HPDE6-E6E7 (cell line): ENCODE measurements at regions not wholly inside any gene's neighbourhood (a gene's known extent, or its start where the extent isn't known, plus 50 kb on each side); places are given as distances from the start of the nearest gene placed in this dataset.

Experiments
- DNase-seq: peaks from one replicate; pipeline ENCODE4 v3.0.0; 2011; ENCODE audit warnings: missing footprints; ENCODE audit errors: extremely low spot score

DNA sequence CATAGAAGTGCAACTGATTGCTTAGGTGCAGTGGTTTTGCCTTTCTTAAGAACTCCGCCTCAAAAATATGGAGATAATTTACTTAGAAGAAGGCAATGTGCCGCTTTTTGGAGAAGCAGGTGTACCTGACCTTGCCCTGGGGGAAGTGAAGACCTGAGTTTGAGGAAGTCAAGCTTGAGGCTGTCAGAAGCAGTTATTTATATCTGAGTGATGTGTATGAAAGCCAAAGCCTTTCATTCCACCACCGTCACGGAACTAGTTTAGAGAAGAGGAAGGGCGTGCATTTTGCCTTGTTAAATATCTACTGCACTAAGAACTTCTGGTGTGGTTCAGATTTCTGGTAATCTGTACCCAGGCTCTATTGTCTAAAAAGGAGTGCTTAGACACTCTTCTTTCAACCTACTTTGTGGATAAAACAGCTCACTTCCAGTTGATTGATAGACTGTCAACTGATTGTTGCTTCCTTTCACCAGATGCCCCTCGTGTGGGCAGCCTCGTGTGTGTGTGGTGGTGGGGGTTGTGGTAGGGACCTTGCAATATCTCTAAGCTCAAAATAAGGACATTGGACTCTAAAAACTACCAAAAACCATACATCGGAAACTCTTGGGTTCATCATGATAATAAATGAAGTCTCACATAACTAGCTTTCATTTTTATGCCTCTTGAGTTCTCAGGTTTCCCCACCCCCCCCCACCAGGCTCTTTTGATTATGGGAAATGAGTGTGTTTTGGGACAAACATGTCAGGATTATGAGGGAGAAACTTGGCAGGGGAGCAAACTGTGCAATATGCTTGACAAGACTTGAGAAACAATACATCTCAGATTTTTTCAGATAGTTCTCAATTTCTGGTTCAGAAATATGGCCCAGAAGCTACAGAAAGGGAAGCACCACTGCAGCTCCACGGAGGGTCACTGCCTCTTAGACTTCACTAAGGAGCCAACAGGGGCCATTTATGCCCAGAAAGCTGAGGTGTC is 78.6 kb downstream of the ARF6 start:
- no peak for DNase-seq

DNA sequence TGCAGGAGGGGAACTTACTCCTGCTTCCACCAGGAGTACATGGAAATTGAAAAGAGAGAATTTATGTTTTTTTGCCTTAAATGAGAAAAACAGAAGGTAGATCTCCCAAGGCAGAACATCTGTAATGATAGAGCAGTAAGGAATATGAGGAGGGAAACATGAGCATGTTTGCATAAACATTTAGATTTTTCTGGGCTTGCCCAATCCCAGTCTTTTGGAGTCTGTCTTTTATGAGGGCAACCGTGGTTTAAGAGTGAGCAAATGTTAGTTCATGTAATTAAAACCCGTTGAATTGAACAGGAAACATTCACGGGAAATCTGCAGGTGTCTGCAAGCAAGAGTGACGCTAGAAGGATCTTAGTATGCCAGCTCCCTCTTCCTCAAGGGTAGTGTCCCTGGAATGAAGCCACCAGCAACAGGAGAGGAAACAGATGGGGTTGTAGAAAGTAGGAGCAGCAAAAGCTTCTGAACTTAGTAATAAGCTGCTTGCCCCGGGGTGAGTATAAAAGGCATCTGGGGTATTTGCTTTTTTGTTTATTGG is 79.3 kb downstream of the ARF6 start:
- DNase-seq, result no peak

DNA sequence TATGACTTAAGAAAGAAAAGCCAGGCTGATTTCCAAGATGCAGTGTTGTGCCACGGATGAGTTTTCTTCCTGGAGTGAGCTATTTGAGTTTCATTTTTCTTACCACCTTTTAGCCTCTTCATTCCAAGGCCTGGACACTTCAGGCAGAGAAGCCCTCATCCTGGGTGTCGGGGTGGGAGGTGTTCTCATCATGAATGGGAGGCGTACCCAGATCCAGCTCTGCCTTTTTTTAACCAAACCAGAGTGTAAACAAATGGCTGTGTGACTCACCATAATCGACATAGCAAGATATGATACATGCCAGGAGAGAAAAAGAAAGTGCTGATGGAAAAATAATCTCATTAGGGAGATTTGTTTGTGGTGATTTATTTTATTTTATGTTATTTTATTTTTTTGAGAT is 79.9 kb downstream of the ARF6 start:
- peak; percentile 78 for DNase-seq

DNA sequence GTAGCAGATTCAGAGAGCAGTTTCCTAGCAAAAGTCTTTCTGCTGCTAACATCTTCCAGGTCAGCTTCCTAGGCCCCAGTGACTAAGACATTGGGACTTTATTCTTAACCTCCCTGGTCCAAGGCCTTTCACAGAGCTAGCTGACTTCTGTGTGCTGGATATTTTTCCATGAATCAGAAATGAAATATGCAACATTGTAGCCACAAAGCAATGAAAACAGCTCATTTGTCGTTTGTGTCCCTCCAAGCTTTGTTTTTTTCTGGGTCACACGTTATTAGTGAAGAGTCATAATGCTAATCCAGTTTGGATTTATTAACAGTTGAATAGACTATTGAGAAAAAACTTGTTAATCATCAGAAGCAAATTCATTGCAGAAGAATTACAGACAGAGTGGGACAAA is 82.4 kb downstream of the ARF6 start:
- no peak for DNase-seq

DNA sequence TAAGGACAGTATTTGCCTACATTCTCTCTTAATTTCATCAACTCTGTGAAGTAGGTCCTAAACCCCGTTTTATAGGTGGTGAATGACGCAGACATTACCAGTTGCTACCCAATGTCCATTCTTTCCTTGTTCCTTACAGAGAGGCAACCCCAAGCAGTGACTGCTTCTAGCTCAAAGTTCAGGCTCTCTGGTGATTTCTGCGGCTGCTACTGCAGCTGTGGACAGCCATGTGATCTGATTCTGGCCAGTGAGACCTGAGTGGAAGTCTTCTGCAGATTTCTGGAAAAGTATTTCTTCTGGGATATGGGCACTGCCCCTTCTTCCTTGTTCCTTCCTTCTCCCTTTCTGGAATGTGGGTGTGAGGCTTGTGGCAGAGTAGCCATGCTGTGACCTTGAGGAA is 82.9 kb downstream of the ARF6 start:
- DNase-seq, result no peak

DNA sequence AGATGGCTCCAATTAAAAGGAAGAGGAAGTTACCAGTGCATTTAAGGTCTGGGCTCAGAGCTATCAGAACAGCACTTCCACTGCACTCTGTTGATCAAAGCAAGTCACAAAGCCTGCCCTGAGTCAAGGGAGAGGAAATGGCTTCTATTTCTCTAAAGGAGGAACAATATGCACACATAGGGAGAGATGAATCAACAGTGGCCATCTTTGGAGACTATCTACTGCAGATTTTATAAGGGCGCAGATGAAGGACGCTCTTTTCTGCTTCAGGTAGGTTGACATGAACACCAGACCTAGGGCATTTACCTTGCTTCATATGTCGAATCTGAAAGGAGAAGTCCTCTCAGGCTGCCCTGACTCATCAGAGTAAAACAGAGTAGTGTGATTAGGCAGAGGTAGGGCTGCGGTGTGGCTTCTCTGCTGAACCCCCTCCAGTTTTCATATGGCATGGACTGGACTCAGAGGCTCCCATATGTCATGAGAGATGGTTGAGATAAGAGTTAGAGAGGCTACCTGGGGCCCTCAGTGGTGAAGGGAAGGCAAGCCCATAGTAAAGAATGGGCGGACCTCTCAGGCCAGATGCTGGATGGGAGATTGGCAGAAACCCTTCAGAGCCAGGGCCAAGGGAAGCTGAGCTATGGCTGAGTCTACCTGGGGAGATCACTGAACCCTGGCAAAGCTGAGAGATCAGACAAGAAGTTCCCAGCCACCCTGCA is 84.4 kb downstream of the ARF6 start:
- DNase-seq, result no peak

DNA sequence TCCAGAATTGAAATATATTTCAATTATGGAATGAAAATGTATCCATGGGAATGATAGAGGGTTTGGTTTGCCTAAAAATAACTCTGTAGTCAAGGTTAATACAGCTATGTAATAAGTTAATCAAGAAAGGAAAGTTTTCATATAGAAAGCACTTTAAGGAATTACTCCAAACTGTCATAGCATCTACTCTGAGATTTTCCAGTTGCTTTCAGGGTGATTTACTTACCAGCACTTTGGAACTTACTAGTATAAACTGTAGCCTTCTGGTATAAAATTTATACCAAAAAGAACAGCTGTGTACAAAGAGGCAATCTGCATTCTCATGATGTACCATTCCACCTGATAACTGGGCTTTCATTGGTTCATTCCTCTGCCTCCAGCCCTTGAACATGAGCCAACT is 87.1 kb downstream of the ARF6 start:
- no peak for DNase-seq

DNA sequence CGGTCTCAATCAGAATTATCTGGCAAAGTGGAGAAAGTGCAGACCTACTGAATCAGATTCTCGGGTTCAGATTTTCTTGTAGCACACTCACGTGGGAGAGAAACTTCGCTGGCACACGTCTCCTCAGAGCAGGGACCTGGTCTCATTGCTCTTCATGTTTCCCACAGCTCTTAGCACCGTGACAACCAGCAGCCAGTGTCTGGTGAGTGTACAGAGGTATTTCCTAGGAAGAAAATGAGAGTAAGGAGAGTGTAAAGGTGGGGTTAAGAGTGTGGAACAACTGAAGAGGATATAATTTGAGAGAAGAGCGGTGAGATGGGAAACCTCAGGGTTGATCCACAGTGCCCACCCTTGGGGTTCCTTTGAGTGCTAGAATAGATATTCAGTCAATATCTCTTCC is 89.2 kb downstream of the ARF6 start:
- DNase-seq, result no peak

DNA sequence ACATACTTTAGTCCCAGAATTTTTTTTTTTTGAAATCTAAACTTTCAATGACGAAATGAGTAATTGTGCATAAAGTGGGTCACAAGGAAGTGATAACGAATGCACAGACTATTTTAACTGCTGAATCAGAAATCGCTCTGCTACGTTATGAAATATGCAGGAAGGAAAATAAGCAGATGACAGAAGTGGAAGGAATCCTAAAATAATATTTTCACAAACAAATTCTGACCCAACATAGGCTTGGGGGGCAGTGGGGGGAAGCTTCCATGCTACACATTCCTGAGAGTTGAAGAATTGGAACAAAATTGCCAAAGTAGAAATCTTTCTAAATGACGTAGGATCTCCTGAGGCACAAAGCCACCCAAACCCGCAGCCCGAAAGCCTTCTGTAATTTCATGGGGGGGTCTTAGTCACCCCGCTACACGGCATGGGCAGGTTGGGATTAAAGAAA is 89.6 kb downstream of the ARF6 start:
- DNase-seq, result no peak

DNA sequence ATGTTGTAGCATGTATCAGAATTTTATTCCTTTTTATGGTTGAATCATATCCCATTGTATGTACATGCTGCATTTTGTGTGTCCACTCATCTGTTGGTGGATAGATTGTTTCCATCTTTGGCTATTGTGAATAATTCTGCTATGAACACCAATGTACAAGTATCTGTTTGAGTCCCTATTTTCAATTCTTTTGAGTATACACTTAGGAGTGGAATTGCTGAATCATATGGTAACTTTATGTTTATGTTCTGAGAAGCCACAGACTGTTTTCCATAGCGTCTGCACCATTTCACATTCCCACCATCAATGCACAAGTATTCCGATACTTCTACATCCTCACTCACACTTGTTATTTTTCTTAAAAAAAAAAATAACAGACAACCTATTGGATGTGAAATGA is 91.5 kb downstream of the ARF6 start:
- no peak for DNase-seq

DNA sequence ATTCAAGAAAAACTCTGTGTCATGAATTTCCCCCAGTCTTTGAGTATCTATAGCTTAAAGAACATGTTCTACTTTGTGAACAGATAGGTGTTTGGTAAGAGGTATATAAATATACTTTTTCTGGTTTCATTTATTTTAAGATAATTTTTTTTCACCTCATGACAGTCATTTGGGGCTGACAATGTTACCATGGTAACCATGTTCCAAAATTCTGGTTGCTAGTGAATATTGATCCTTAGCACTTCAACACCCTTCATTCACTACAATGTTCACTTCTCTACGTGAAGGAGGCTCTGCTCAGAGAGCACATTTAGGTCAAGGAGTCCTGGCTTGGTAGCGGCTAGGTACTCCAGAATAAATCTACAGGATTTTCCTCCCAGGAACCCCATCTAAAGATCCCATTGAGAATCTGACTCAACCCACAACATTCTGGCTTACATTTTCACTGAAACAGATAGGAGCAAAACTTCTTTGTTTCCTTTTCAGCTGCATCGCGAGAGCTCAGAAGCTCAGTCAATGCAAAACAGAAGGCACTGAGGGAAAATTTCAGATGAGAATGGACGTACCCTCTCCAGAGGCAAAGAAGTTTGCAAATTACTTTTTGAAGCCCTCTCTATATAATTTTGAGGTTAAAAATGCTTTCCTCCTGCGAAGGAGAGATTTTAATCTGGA is 93.6 kb downstream of the ARF6 start:
- no peak for DNase-seq

DNA sequence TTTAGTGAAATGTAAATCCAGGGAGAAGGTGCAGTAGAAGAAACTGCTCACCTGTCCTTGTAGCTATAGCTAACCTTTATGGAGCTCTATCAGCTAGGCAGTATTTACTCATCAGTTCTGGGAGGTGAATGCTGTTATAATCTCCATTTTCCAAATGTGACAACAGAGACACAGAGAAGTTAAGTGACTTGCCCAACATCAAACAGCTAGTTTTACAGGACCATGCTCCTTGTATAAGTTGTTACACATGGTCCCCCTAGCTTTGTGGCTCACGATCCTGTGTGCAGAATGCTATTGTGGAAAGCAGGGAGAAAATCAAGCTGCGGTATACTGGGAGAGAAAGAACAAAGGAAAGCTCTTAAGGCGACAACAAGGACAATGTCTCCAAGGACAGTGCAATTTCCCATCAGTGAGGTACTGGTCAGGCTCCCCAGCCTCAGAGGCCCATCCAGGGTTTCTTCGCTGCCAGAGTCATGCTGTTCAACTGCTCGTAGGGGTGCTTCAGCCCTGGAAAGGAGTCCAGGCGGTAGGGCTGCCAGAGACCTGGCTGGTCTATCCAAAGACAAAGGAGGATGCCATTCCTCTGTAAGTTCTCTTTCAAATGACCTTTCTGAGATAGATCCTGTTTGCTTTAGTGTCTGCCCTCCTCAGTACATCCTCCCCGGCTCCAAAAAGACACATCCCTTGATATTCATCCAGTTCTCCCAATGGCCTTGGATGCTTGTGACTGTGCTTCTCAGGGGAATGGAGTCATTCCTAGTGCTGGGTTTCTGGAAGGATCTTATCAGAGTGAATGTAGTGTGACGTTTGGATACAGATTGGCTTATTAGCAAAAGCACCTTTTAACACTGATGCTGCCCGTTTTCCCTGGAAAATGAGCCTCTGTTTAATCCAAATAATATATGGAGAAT is 95.5 kb downstream of the ARF6 start:
- DNase-seq, result no peak

DNA sequence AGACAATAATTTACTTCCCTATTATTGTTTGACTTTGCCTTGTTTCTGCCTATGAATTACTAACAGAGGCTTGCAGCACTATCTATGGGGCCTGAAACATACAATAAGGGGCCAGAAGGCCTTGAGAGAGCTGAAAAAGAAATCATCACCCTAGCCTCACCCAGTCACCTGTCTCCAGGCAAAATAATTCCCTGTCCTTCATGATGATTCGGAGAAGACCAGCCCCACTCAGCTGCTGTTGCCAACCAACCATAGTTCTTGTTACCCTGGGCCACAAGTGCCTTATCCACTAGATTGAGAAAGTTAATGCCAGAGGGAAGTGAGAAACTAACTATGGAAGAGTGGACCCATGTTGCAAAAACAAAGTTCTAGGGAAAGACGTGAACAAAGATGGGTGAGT is 97.1 kb downstream of the ARF6 start:
- DNase-seq, result no peak

DNA sequence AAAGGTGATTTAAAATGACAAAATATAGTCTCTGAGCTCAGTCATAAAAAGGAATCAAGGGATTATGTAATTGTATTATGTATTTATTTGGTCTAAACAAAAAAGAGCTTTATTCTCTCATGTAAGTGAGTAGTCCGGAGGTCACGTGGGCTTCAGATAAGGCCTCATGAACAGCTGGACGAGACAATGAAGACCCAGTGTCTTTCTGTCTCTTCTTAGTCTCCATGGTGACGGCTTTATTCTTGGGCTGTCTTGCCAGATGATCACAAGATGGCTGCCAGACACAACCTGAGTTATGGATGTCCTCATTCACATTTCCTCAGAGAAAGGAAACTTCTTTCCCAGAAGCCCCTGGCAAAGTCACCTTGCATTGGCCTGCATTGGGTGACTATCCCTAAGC is 98.6 kb downstream of the ARF6 start:
- DNase-seq, result no peak

DNA sequence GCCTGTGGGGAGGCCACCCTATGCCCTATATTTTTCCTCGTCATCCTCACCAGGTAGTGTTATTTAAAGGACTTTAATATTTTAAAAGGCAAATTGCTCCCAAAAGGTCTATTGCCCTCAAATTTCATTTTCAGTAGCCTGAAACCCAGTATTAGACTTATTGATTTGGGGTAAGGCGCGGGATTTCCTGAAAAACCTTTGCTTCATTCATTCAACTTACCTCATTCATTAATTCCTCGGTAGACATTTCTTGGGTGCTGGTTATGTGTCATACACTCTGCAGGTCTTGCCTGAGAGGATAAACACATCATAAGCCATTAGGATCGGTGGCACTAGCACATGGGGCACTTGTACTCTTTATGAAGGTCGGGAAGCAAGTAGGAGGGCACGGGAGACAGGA is 99.2 kb downstream of the ARF6 start:
- DNase-seq, result no peak

DNA sequence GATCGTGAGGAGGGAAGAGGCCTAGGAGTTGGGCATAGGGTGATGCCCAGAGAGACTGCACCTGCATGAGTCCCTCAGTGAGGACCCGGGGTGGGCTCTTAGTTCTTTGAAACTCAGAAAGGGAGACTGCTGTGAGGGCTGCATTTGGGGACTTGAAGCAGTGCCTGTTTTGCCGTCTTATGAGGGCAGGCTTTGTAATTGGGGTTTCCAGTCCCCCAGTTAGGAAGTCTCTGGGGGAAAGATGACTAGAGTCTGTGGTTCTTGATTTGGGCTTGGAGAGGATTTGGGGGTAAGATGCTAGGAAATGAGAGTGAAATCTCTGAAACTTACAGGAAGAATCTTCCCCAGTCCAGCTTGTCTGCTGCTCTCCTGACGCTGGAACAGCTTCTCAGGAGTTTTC is 99.6 kb downstream of the ARF6 start:
- DNase-seq, result no peak

DNA sequence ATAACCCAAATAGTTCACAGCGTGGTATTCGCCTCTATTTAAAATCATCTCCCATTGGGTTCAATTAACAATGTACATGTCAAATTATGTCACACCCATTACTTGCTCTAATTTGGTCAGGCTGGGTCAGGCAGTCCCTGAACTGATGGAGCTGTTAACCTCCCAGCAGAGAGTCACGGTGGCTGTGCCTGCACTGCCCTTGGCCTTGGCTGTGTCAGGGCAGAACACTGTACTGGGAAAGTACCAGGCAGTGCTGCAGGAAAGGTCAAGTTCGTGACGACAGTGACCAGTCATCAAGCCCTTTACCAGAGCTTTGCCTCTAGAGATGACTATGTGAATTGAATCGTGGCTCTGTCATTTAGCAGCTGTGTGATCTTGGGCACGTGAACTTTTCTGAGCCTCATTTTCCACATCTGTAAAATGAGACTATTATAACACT is 100.0 kb downstream of the ARF6 start:
- DNase-seq, result no peak

DNA sequence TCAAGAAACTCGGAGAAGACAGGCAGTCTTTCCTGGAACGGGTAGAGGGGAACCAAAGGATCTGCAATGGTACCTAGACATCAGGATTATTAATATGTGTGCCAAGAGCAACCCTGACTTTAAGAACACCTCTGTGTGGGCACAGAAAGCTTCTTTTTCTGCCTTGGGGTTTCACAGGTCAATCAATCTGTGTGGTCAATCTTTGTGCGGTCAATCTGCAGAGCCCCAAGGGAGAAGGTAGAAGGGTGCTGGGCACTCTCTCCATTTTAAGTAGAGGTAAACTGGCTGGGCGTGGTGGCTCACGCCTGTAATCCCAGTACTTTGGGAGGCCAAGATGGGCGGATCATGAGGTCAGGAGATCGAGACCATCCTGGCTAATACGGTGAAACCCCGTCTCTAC is 100.7 kb downstream of the ARF6 start:
- DNase-seq, result no peak

DNA sequence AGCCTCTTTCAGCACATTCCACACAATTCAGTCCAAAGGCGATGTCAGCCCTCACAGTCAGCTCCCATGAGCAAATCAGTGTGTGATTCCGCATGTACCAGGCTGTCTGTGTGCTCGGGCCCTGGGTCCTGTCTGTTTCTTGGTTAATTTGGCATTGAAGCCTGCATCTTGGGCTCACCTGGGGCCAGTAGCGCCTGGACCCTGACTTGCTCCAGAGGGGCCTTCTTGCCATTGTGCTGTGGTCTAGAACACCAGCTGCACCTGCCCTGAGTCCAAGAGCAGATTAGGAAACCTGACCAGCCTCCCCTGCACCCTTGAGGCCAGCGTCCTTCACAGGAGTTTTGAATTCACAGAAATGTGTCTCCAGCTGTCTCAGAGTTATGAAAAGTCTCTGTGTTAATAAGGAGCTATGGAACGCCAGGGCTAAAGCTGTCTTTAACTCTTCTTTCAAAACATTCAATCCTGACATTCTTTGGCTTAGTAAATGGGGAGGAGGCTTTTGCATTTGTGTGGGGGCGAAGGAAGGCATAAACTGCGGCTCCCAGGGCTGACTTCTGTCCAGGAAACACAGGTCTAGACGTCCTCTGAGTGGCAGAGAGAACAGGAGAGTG is 102.2 kb downstream of the ARF6 start:
- no peak for DNase-seq

DNA sequence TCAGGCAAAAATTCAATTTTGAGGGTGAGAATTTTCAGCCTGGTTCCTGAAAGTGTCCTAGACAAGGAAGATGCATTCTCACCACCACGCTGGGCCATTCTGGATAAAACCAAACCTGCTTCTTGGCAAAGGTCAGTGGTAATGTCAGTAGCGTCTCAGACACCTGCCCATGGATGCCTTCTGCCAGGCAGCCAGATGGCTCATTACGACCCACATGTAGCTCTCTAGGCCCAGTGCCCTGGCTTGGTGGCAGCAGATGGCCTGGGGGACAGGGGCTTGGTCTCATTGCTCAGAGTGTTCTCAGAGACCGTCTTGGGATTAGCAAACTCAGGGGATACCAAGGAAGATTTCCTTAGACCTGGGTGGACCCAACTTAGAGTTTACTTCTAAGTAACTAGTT is 105.1 kb downstream of the ARF6 start:
- DNase-seq, result no peak
